Nephron (organoid): ENCODE measurements at regions not wholly inside any gene's neighbourhood (a gene's known extent, or its start where the extent isn't known, plus 50 kb on each side); places are given as distances from the start of the nearest gene placed in this dataset.
A peak's percentile ranks its signal among the peaks of the same experiment; 100 is the strongest.
"Not testable (repeated sequence)": the region's sequence is repeated elsewhere in the genome, so short reads cannot be mapped to it uniquely, and the experiment has no call there.

Experiments used
- H3K27ac Mint-ChIP-seq, 3 experiments: 2 replicates each; pipeline ENCODE4 v1.8.0; 2020; ENCODE audit warnings: mixed read lengths in 3 of 3, mild to moderate bottlenecking in 2 of 3, moderate library complexity in 1 of 3
- H3K27me3 Mint-ChIP-seq: 2 replicates; pipeline ENCODE4 v1.8.0; 2021; ENCODE audit warnings: low read depth, mild to moderate bottlenecking, moderate library complexity, mixed read lengths
- H3K36me3 Mint-ChIP-seq: 2 replicates; pipeline ENCODE4 v1.8.0; 2020; ENCODE audit warnings: low read depth, mixed read lengths
- H3K4me1 Mint-ChIP-seq: 2 replicates; pipeline ENCODE4 v1.8.0; 2020; ENCODE audit warnings: mixed read lengths
- H3K4me3 Mint-ChIP-seq, 3 experiments: 2 replicates each; pipeline ENCODE4 v1.8.0; 2020; ENCODE audit warnings: mild to moderate bottlenecking in 3 of 3, mixed read lengths in 3 of 3, moderate library complexity in 2 of 3
- H3K9me3 Mint-ChIP-seq: 2 replicates; pipeline ENCODE4 v1.8.0; 2020; ENCODE audit warnings: mixed read lengths
- TF ChIP-seq, protein P1 (sequence below), 3 experiments: fragments of 200-600 bp; sonication (generic); IDR thresholded peaks; one replicate each; pipeline ENCODE4 v1.5.0; 2021; ENCODE audit warnings: antibody characterized with exemption in 3 of 3; ENCODE audit not compliant: unreplicated experiment in 3 of 3

DNA sequence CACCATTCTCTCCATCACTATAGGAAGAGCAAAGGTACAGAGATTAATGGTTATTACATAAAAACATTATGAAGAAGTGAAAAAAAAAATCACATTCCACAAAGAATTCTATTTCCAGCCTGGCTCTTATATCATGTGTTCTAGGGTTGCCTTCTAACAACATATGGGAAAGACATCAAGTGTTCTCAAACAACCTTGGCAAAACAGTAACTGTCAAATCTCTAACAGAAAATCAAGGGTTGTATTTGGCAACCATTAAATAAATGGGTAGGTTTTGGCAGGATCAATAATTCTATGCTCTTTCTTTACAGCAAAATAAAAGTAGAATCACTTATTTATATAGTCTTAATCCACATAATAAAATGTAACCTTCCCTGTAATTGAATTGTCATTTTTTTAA is 728.9 kb downstream of the MAT2B start:
- H3K9me3 Mint-ChIP-seq = no peaks in the 10 kb centered on the region
- peak overlapping the region in 1 of 3 experiments; percentile 2 for H3K27ac Mint-ChIP-seq
- H3K4me1 Mint-ChIP-seq = peaks cover 24% of the 10 kb centered on the region
- TF ChIP-seq, protein P1, sequence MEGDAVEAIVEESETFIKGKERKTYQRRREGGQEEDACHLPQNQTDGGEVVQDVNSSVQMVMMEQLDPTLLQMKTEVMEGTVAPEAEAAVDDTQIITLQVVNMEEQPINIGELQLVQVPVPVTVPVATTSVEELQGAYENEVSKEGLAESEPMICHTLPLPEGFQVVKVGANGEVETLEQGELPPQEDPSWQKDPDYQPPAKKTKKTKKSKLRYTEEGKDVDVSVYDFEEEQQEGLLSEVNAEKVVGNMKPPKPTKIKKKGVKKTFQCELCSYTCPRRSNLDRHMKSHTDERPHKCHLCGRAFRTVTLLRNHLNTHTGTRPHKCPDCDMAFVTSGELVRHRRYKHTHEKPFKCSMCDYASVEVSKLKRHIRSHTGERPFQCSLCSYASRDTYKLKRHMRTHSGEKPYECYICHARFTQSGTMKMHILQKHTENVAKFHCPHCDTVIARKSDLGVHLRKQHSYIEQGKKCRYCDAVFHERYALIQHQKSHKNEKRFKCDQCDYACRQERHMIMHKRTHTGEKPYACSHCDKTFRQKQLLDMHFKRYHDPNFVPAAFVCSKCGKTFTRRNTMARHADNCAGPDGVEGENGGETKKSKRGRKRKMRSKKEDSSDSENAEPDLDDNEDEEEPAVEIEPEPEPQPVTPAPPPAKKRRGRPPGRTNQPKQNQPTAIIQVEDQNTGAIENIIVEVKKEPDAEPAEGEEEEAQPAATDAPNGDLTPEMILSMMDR (IDR thresholded peaks at IDR 0.05; ENCODE audit: unreplicated experiment in 3 of 3) = no peak
- H3K4me3 Mint-ChIP-seq = no peak overlapping the region
- H3K27me3 Mint-ChIP-seq = no peaks in the 10 kb centered on the region
- H3K36me3 Mint-ChIP-seq = no peaks in the 10 kb centered on the region

DNA sequence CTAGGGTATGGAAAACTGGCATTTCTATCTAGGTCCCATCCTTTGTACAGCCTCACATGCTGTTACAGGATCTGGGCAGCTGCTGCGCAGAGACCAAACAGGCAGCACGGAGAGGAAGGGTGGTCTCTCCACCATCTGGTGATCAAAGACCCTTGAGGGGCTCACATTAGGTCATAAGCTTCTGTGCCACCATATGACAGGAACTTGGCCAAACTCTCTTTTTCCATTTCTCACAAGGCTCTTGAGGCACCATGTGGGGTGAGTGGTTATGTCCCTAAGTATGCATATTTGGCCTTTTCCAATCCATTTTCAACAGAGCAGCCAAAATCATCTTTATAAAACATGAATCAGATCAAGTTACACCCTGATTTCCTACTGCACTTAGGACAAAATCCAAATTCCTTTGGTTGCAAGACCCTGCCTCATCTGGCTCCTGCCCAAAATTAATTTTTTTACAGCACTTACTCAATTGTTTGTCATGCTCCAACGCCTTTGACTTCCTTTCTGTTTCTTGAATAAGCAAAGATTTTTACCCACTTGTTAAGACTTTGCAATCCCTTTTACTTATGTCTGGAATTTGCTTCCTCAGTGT is 730.0 kb downstream of the MAT2B start:
- Mint-ChIP-seq H3K27me3 (no peaks in the 10 kb centered on the region), H3K4me1 (peaks cover 24% of the 10 kb centered on the region), H3K36me3 (no peaks in the 10 kb centered on the region), H3K4me3 (no peak overlapping the region), H3K27ac (no peak overlapping the region), H3K9me3 (no peaks in the 10 kb centered on the region)
- TF ChIP-seq, protein P1 (IDR thresholded peaks at IDR 0.05; ENCODE audit: unreplicated experiment in 3 of 3) = no peak

DNA sequence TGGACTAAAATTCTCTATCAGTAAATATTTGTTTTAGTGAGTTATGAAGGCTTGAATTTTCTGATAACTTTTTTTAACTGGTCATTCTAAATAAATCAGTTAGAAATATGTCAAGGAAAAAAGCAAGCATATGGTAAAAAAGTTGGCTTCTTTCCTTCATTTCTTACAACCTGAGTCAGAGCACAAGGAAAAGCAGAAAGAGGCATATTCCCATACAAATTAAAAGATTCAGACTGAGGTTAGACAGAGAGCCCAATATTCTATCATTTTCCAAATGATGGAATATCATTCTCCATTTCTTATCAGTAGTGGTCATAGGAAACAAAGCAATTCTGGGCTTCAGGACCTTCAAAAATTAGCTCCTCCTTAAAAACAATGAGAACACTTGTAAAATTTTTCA is 732.1 kb downstream of the MAT2B start:
- Mint-ChIP-seq H3K27me3 (no peaks in the 10 kb centered on the region), H3K27ac (no peak overlapping the region), H3K9me3 (no peaks in the 10 kb centered on the region), H3K4me3 (no peak overlapping the region), H3K36me3 (no peaks in the 10 kb centered on the region), H3K4me1 (peaks cover 24% of the 10 kb centered on the region)
- TF ChIP-seq, protein P1 (IDR thresholded peaks at IDR 0.05; ENCODE audit: unreplicated experiment in 3 of 3) = no peak

DNA sequence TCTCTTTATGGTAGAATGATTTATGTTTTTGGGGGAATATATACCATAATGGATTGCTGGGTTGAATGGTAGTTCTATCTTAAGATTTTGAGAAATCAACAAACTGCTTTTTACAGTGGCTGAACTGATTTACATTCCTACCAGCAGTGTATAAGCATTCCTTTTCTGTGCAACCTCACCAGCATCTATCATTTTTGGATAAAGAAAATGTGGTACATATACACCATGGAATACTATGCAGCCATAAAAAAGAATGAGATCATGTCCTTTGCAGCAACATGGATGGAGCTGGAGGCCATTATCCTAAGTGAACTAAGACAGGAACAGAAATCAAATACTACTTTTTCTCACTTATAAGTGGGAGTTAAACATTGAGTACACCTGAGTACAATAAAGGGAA is 746.4 kb downstream of the MAT2B start:
- H3K27me3 Mint-ChIP-seq, H3K4me1 Mint-ChIP-seq, H3K4me3 Mint-ChIP-seq, H3K9me3 Mint-ChIP-seq, H3K27ac Mint-ChIP-seq, H3K36me3 Mint-ChIP-seq: not testable (repeated sequence)

DNA sequence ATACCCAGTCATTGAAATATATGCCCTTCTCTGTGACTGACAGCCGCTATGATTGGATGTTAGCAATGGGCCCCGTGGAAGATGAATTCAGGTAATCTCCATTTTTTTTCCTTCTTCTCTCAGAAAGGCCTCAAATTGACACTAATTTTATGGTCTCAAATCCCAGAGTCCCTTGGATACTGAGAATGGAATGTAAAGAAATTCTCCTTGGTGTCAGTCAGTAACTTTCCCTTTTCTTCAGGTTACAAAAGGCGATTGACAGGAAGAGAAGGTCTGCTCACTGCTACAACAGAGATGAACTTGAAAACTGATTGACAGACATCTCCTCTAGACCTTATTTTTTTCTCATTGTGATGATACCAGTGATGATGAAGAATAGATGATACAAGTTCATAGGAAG is 748.3 kb downstream of the MAT2B start:
- Mint-ChIP-seq H3K9me3 (no peaks in the 10 kb centered on the region), H3K27me3 (no peaks in the 10 kb centered on the region), H3K4me3 (no peak overlapping the region), H3K36me3 (no peaks in the 10 kb centered on the region), H3K27ac (no peak overlapping the region), H3K4me1 (no peaks in the 10 kb centered on the region)
- TF ChIP-seq, protein P1 (IDR thresholded peaks at IDR 0.05; ENCODE audit: unreplicated experiment in 3 of 3) = no peak

DNA sequence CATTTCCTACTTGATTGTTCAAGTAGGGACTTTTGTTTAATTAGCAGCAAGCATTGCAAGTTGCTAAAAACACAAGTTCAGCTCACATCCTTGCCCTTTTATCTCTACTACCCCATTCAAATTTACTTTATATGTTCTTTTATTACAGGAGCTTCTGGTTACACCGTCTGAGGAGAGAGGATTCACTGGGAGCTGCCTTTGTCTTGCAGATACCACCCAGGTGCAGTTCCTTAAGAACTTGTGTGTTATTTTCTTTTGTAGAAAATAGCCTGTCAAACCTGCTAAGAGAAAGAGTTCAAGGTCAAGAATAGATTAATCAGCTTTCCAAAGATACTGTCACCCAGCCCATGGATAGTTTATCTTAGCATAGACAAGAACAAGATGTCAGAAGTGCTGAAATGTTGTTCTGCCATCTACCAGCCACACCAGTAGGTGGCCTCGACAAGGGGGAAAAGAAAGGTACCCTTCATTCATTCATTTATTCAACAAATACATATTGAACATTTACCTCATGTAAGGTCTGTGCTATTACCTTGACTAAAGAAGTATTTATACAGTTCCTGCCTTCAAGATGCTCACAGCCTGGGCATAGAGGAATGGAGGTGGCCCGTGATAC is 750.3 kb downstream of the MAT2B start:
- TF ChIP-seq, protein P1 (IDR thresholded peaks at IDR 0.05; ENCODE audit: unreplicated experiment in 3 of 3) = no peak
- Mint-ChIP-seq H3K36me3 (no peaks in the 10 kb centered on the region), H3K27ac (no peak overlapping the region), H3K9me3 (no peaks in the 10 kb centered on the region), H3K4me1 (no peaks in the 10 kb centered on the region), H3K4me3 (no peak overlapping the region), H3K27me3 (no peaks in the 10 kb centered on the region)
